ENCODE measurements at regions not wholly inside any gene's neighbourhood (a gene's known extent, or its start where the extent isn't known, plus 50 kb on each side); places are given as distances from the start of the nearest gene placed in this dataset.

GRCh38 chr4:110877778-110878370 lies 255.0 kb upstream of the PITX2 start:
- TF ChIP-seq CTCF (IDR thresholded peaks at IDR 0.05) = no peak
- TF ChIP-seq POLR2A (IDR thresholded peaks at IDR 0.05) = no peak
